Activated CD8-positive, alpha-beta T cell treated with anti-CD3 and anti-CD28 coated beads for 36 hours (primary cell): ENCODE measurements at regions not wholly inside any gene's neighbourhood (a gene's known extent, or its start where the extent isn't known, plus 50 kb on each side); places are given as distances from the start of the nearest gene placed in this dataset.

Source experiments
- ATAC-seq: fragments of 200-7000 bp; cut with Tn5 transposase; one replicate; pipeline ENCODE4 v1.10.0; 2021; ENCODE audit warnings: mild to moderate bottlenecking, moderate library complexity
- CTCF ChIA-PET: fragments of 350-600 bp; sonication (Branson Sonifier 250); formaldehyde crosslinking; loops from one replicate; lab custom pipeline; 2021; ENCODE audit warnings: antibody characterized with exemption; lab: Charles Lee
- POLR2A ChIA-PET: fragments of 350-600 bp; sonication (Branson Sonifier 250); formaldehyde crosslinking; loops from one replicate; lab custom pipeline; 2021; ENCODE audit warnings: antibody characterized with exemption; lab: Charles Lee
- DNase-seq: peaks from one replicate; pipeline ENCODE4 v3.0.0-alpha.2; 2020
- H3K27ac Mint-ChIP-seq: one replicate; pipeline ENCODE4 v1.8.0; 2021; ENCODE audit warnings: mild to moderate bottlenecking, mixed read lengths
- H3K27me3 Mint-ChIP-seq: one replicate; pipeline ENCODE4 v1.8.0; 2021; ENCODE audit warnings: mixed read lengths
- H3K36me3 Mint-ChIP-seq: one replicate; pipeline ENCODE4 v1.8.0; 2021; ENCODE audit warnings: low read depth, mixed read lengths
- H3K4me1 Mint-ChIP-seq: one replicate; pipeline ENCODE4 v1.8.0; 2021; ENCODE audit warnings: low read depth, mixed read lengths
- H3K4me3 Mint-ChIP-seq: one replicate; pipeline ENCODE4 v1.8.0; 2021; ENCODE audit warnings: mild to moderate bottlenecking, moderate library complexity, mixed read lengths
- H3K9me3 Mint-ChIP-seq: one replicate; pipeline ENCODE4 v1.8.0; 2021; ENCODE audit warnings: mixed read lengths
- intact Hi-C: fragments of 100-400 bp; cut with micrococcal nuclease; formaldehyde crosslinking; loops from one replicate; pipeline ENCODE4 v1.10.0; 2022
- TF ChIP-seq, protein P1 (sequence below): fragments of 200-600 bp; IDR thresholded peaks from one replicate; pipeline ENCODE4 v1.8.0; 2022; ENCODE audit warnings: antibody characterized with exemption, mild to moderate bottlenecking

DNA sequence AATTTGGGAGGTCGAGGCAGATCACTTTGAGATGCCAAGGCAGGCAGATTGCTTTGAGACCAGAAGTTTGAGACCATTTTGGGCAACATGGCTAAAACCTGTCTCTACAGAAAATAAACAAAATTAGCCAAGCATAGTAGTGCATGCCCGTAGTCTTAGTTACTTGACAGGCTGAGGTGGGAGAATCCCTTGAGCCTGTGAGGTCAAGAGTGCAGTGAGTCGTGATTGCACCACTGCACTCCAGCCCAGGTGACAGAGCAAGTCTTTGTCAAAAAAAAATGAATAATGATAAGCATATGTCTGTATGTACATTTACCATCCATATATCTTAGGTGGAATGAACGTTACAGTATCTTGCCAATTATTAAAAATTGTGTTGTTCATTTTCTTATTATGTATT, 2447.7 kb downstream of the PCDH9 start:
- H3K27ac Mint-ChIP-seq = no peak overlapping the region
- no peaks in the 10 kb centered on the region for H3K36me3 Mint-ChIP-seq
- TF ChIP-seq, protein P1, sequence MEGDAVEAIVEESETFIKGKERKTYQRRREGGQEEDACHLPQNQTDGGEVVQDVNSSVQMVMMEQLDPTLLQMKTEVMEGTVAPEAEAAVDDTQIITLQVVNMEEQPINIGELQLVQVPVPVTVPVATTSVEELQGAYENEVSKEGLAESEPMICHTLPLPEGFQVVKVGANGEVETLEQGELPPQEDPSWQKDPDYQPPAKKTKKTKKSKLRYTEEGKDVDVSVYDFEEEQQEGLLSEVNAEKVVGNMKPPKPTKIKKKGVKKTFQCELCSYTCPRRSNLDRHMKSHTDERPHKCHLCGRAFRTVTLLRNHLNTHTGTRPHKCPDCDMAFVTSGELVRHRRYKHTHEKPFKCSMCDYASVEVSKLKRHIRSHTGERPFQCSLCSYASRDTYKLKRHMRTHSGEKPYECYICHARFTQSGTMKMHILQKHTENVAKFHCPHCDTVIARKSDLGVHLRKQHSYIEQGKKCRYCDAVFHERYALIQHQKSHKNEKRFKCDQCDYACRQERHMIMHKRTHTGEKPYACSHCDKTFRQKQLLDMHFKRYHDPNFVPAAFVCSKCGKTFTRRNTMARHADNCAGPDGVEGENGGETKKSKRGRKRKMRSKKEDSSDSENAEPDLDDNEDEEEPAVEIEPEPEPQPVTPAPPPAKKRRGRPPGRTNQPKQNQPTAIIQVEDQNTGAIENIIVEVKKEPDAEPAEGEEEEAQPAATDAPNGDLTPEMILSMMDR = no peak
- ChIA-PET POLR2A (no interaction called here), CTCF (no interaction called here)
- peaks cover 9% of the 10 kb centered on the region for H3K9me3 Mint-ChIP-seq
- no peak for DNase-seq
- H3K4me3 Mint-ChIP-seq = no peak overlapping the region
- no peak for ATAC-seq
- no peaks in the 10 kb centered on the region for H3K27me3 Mint-ChIP-seq
- intact Hi-C loops = no loop called here
- no peaks in the 10 kb centered on the region for H3K4me1 Mint-ChIP-seq

DNA sequence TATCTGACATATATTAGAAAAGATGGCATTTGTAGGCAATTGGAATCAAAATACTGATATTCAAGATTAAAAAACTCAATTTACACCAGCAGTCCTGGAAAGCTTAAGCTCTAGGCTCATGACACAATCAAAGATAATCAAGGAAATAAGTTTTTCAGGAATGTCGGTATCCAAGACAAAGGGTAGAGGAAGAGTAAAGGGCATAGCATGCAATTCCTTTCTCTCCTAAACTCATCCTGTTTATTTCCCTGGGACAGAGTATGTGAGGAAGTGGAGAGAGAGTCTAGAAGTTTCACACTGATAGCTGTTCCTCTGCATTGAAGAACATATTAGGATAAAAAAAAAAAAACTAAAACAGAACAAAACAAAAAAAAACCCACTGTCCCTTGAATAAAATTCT, 2452.1 kb downstream of the PCDH9 start:
- CTCF ChIA-PET = no interaction called here
- Mint-ChIP-seq H3K9me3 (peaks cover 13% of the 10 kb centered on the region), H3K36me3 (no peaks in the 10 kb centered on the region), H3K27me3 (no peaks in the 10 kb centered on the region), H3K27ac (no peak overlapping the region), H3K4me3 (no peak overlapping the region), H3K4me1 (no peaks in the 10 kb centered on the region)
- no peak for ATAC-seq
- POLR2A ChIA-PET = no interaction called here
- intact Hi-C loops = no loop called here
- TF ChIP-seq, protein P1 = no peak
- DNase-seq = no peak

DNA sequence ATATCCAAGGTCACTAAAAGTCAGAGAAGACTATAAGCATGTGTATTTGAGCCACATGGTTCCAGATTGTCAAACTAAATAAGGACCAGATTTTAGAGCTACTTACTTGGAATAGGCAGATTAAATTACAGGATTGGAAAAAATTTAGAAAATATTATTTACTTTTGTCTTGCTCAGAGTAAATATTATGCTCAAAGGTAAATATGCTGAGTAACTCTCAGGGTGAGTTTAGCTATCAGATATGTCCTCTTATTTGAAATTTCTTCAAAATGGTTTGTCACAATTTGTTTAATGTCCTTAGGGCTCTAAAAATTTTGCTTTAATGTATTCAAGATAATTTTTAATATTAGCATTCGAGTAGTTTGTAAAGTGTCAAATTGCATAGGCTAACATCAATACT, 2455.2 kb downstream of the PCDH9 start:
- ChIA-PET CTCF (no interaction called here), POLR2A (no interaction called here)
- Mint-ChIP-seq H3K27me3 (no peaks in the 10 kb centered on the region), H3K36me3 (no peaks in the 10 kb centered on the region), H3K4me1 (no peaks in the 10 kb centered on the region), H3K27ac (no peak overlapping the region), H3K4me3 (no peak overlapping the region), H3K9me3 (peaks cover 19% of the 10 kb centered on the region)
- TF ChIP-seq, protein P1 = no peak
- intact Hi-C loops = no loop called here
- no peak for DNase-seq
- no peak for ATAC-seq

DNA sequence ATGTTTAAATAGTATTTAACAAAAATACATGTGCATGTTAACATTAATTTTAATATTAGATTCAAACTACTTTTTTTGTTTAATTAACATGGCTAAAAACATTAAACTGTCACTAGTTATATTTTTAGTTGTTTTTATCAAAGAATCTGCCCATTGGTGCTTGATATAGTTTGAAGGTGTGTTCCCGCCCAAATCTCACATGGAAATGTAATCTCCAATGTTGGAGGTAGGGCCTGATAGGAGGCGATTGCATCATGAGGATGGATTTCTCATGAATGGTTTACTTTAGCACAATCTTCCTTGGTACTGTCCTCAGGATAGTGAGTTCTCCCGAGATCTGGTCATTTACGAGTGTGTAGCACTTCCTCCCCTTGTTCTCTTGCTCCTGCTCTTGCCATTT, 2459.4 kb downstream of the PCDH9 start:
- peaks cover 22% of the 10 kb centered on the region for H3K9me3 Mint-ChIP-seq
- DNase-seq (no peak), ATAC-seq (no peak)
- no peaks in the 10 kb centered on the region for H3K27me3 Mint-ChIP-seq
- H3K27ac Mint-ChIP-seq = no peak overlapping the region
- H3K36me3 Mint-ChIP-seq = no peaks in the 10 kb centered on the region
- no peaks in the 10 kb centered on the region for H3K4me1 Mint-ChIP-seq
- ChIA-PET CTCF (no interaction called here), POLR2A (no interaction called here)
- H3K4me3 Mint-ChIP-seq = no peak overlapping the region
- intact Hi-C loops = no loop called here
- TF ChIP-seq, protein P1 = no peak

DNA sequence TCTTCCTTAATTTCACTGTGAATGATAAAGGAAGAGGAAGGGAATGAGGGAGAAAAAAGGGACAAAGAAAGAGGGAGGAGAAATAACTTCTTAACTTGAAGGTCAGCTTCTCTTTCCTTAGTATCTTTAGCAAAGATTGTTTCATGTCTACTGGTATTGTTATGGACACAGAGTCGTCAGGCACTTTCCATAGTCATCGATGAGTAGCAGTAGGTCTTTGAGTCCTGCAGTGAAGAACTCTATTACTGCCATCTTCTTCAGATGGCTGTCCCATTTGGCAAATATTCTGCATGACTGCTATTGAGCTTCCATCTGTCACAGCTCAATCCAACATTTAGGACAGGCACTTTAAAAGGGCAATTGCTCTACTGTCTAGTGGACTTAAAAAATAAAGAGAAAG, 2463.1 kb downstream of the PCDH9 start:
- intact Hi-C loops = no loop called here
- POLR2A ChIA-PET = no interaction called here
- no peak overlapping the region for H3K4me3 Mint-ChIP-seq
- DNase-seq = no peak
- no peaks in the 10 kb centered on the region for H3K4me1 Mint-ChIP-seq
- no peak overlapping the region for H3K27ac Mint-ChIP-seq
- TF ChIP-seq, protein P1 = no peak
- ATAC-seq = no peak
- peaks cover 22% of the 10 kb centered on the region for H3K9me3 Mint-ChIP-seq
- CTCF ChIA-PET = no interaction called here
- H3K36me3 Mint-ChIP-seq = no peaks in the 10 kb centered on the region
- no peaks in the 10 kb centered on the region for H3K27me3 Mint-ChIP-seq
